Right lobe of liver (tissue), 4 donors: ENCODE measurements at regions not wholly inside any gene's neighbourhood (a gene's known extent, or its start where the extent isn't known, plus 50 kb on each side); places are given as distances from the start of the nearest gene placed in this dataset.

ENCODE experiments used
- CTCF ChIP-seq, 4 donors: fragments of 200-600 bp in 3 of 4; fragments of 450-650 bp in 1 of 4; IDR thresholded peaks; one replicate each; pipeline versions ENCODE4 v1.5.1 to v1.8.0; 2016 to 2022; ENCODE audit warnings: antibody characterized with exemption in 4 of 4, mild to moderate bottlenecking in 2 of 4
- POLR2A ChIP-seq: fragments of 450-650 bp; IDR thresholded peaks from one replicate; pipeline ENCODE4 v1.6.1; 2017; ENCODE audit warnings: antibody characterized with exemption, mild to moderate bottlenecking
- donor health status: DM: no; HTN: no; CAD: no.
- donor health status: DM: no; HTN: no; CAD: no.
- donor health status: DM: no; HTN: yes; CAD: no.

DNA sequence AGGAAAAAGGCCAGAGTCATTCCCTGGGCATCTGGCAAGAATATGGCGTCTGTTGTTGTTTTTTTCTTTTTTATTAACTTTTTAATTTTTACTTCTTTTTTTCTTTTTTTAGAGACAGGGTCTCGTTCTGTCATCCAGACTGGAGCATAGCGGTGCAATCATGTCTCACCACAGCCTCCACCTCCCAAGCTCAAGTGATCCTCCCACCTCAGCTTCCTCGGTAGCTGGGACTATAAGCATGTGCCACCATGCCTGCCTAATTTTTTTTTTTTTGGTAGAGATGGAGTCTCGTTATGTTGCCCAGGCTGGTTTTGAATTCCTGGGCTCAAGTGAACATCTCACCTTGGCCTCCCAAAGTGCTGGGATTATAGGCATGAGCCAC, 54.0 kb upstream of the PRDM11 start:
- no peak for TF ChIP-seq CTCF (IDR thresholded peaks at IDR 0.05)
- TF ChIP-seq POLR2A: no peak
